ENCODE measurements at regions not wholly inside any gene's neighbourhood (a gene's known extent, or its start where the extent isn't known, plus 50 kb on each side); places are given as distances from the start of the nearest gene placed in this dataset.

DNA sequence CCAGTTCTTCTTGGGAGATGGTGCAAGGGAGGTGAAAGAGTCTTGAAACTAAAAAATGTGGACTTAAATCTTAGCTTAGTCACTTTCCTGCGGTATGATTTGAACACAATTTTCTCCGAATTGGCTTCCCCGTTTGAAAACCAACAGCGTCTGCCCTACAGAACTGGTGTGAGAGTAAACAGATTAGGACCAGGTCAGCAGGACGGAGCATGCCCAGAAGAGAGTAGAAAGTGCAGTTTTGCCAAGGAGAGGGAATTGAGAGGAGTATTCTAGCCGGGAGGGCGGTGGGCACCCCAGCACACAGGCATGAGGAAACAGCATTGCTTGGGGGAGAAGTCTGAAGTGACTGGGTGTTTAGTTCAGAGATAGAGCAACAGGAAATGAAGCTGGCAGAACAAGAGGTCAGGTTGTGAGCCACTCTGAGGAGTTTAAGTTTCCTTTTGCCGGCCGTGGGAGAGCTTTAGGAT, 927.1 kb downstream of the VRK1 start:
- no peak for TF ChIP-seq ZFX (IDR thresholded peaks at IDR 0.05; ENCODE audit: borderline replicate concordance)
- TF ChIP-seq, protein P1, sequence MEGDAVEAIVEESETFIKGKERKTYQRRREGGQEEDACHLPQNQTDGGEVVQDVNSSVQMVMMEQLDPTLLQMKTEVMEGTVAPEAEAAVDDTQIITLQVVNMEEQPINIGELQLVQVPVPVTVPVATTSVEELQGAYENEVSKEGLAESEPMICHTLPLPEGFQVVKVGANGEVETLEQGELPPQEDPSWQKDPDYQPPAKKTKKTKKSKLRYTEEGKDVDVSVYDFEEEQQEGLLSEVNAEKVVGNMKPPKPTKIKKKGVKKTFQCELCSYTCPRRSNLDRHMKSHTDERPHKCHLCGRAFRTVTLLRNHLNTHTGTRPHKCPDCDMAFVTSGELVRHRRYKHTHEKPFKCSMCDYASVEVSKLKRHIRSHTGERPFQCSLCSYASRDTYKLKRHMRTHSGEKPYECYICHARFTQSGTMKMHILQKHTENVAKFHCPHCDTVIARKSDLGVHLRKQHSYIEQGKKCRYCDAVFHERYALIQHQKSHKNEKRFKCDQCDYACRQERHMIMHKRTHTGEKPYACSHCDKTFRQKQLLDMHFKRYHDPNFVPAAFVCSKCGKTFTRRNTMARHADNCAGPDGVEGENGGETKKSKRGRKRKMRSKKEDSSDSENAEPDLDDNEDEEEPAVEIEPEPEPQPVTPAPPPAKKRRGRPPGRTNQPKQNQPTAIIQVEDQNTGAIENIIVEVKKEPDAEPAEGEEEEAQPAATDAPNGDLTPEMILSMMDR (IDR thresholded peaks at IDR 0.05) = no peak
